ENCODE measurements at regions not wholly inside any gene's neighbourhood (a gene's known extent, or its start where the extent isn't known, plus 50 kb on each side); places are given as distances from the start of the nearest gene placed in this dataset.
"Not testable (repeated sequence)": the region's sequence is repeated elsewhere in the genome, so short reads cannot be mapped to it uniquely, and the experiment has no call there.

- H3K9me3 Mint-ChIP-seq (ENCODE audit: unreplicated experiment) = no peaks in the 10 kb centered on the region
- H3K27ac Mint-ChIP-seq (ENCODE audit: unreplicated experiment) = no peak overlapping the region
- H3K27me3 Mint-ChIP-seq (ENCODE audit: unreplicated experiment) = peaks cover 2% of the 10 kb centered on the region
- TF ChIP-seq CTCF (IDR thresholded peaks at IDR 0.05; ENCODE audit: unreplicated experiment) = no peak
- no peak overlapping the region for H3K4me3 Mint-ChIP-seq (ENCODE audit: unreplicated experiment)
- no peaks in the 10 kb centered on the region for H3K4me1 Mint-ChIP-seq (ENCODE audit: unreplicated experiment)
- DNase-seq (ENCODE audit: low spot score) = no peak
- H3K36me3 Mint-ChIP-seq (ENCODE audit: low read depth, unreplicated experiment) = no peaks in the 10 kb centered on the region
Measured at GRCh38 chr18:51350081-51350480, 152.6 kb upstream of the MEX3C start.

- H3K27ac Mint-ChIP-seq (ENCODE audit: unreplicated experiment) = no peak overlapping the region
- TF ChIP-seq CTCF (IDR thresholded peaks at IDR 0.05; ENCODE audit: unreplicated experiment) = no peak
- no peak overlapping the region for H3K4me3 Mint-ChIP-seq (ENCODE audit: unreplicated experiment)
- H3K4me1 Mint-ChIP-seq (ENCODE audit: unreplicated experiment) = peaks cover 1% of the 10 kb centered on the region
- no peak for DNase-seq (ENCODE audit: low spot score)
- H3K36me3 Mint-ChIP-seq (ENCODE audit: low read depth, unreplicated experiment) = no peaks in the 10 kb centered on the region
- no peaks in the 10 kb centered on the region for H3K9me3 Mint-ChIP-seq (ENCODE audit: unreplicated experiment)
- peaks cover 2% of the 10 kb centered on the region for H3K27me3 Mint-ChIP-seq (ENCODE audit: unreplicated experiment)
Measured at GRCh38 chr18:51355841-51356240, 158.4 kb upstream of the MEX3C start.

DNA sequence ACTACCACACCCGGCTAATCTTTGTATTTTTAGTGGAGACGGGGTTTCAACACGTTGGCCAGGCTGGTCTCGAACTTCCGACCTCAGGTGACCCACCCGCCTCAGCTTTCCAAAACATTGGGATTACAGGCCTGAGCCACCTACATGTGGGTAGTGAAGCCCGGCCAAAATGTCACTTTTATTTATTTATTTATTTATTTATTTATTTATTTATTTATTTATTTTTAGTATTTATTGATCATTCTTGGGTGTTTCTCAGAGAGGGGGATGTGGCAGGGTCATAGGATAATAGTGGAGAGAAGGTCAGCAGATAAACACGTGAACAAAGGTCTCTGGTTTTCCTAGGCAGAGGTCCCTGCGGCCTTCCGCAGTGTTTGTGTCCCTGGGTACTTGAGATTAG, 162.8 kb upstream of the MEX3C start:
- not testable (repeated sequence) for H3K27me3 Mint-ChIP-seq (ENCODE audit: unreplicated experiment); H3K9me3 Mint-ChIP-seq (ENCODE audit: unreplicated experiment); DNase-seq (ENCODE audit: low spot score); H3K36me3 Mint-ChIP-seq (ENCODE audit: low read depth, unreplicated experiment); H3K27ac Mint-ChIP-seq (ENCODE audit: unreplicated experiment); H3K4me3 Mint-ChIP-seq (ENCODE audit: unreplicated experiment)
- peaks cover 16% of the 10 kb centered on the region for H3K4me1 Mint-ChIP-seq (ENCODE audit: unreplicated experiment)

DNA sequence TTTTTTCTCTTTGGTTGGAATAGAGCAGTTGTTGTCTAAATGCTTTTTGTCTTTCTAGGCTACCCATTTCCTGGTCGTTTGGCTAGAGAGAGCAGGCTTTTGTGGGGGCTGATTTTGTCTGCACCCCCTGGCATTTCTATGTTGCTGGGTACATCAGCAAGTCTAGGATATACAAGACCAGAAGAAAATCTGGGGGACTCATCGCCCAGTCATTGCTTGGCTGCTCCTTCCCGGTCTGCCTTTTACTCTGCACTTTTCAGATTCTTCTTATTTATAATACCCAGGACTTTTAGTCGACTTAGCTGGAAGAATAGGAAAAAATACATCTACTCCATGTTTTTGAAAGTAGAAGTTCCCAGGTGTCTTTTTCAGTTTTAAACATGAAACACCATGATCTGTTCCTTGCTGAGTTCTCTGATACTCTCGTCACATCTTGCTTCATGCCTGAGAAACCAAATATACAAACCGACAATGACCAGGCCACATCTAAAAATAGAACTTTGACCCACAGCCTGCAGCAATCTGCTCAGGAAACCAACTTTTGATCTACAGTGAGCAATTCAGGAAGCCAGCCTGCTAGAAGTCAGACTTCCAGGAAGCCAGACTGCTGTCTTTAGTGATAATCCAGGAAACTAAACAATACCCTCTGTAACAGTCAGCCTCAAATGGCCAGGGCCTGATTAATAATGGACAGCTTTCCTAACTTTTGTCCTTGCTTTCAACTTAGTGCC, 163.8 kb upstream of the MEX3C start:
- peak overlapping the region; percentile 89 for H3K27ac Mint-ChIP-seq (ENCODE audit: unreplicated experiment)
- H3K27me3 Mint-ChIP-seq (ENCODE audit: unreplicated experiment) = no peaks in the 10 kb centered on the region
- H3K36me3 Mint-ChIP-seq (ENCODE audit: low read depth, unreplicated experiment) = no peaks in the 10 kb centered on the region
- H3K9me3 Mint-ChIP-seq (ENCODE audit: unreplicated experiment) = no peaks in the 10 kb centered on the region
- no peak overlapping the region for H3K4me3 Mint-ChIP-seq (ENCODE audit: unreplicated experiment)
- peak; percentile 33 for DNase-seq (ENCODE audit: low spot score)
- H3K4me1 Mint-ChIP-seq (ENCODE audit: unreplicated experiment) = peaks cover 16% of the 10 kb centered on the region
- no peak for TF ChIP-seq CTCF (IDR thresholded peaks at IDR 0.05; ENCODE audit: unreplicated experiment)

GRCh38 chr18:51363384-51363783, 165.9 kb upstream of the MEX3C start:
- H3K27ac Mint-ChIP-seq (ENCODE audit: unreplicated experiment) = no peak overlapping the region
- DNase-seq (ENCODE audit: low spot score) = no peak
- no peaks in the 10 kb centered on the region for H3K36me3 Mint-ChIP-seq (ENCODE audit: low read depth, unreplicated experiment)
- peaks cover 1% of the 10 kb centered on the region for H3K27me3 Mint-ChIP-seq (ENCODE audit: unreplicated experiment)
- H3K4me1 Mint-ChIP-seq (ENCODE audit: unreplicated experiment) = peaks cover 16% of the 10 kb centered on the region
- H3K4me3 Mint-ChIP-seq (ENCODE audit: unreplicated experiment) = no peak overlapping the region
- no peak for TF ChIP-seq CTCF (IDR thresholded peaks at IDR 0.05; ENCODE audit: unreplicated experiment)
- H3K9me3 Mint-ChIP-seq (ENCODE audit: unreplicated experiment) = no peaks in the 10 kb centered on the region

Data from endothelial cell (in vitro differentiated cells).